ENCODE measurements at regions not wholly inside any gene's neighbourhood (a gene's known extent, or its start where the extent isn't known, plus 50 kb on each side); places are given as distances from the start of the nearest gene placed in this dataset.

DNA sequence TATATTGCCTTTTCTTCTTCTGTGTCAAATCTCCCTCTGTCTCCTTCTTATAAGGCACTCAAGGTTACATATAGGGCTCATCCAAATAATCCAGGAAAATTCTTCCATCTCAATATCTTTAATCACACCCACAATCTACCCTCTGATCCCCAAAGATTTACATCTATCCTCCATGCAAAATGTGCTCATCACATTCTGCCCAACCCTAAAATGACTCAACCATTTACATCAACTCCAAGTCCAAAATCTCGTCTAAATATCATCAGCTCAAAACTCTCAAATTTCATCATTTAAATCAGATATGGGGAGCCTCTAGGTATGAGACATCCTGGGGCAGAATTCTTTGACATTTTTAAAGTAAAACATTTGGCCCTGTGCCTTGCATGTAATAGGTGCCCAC lies 1349.8 kb downstream of the SUCLG1 start:
- no peak for DNase-seq
- Histone ChIP-seq H3K4me2 (ENCODE audit: low read depth, low read length) (no peak overlapping the region), H3K79me2 (ENCODE audit: low read length) (no peaks in the 10 kb centered on the region)

DNA sequence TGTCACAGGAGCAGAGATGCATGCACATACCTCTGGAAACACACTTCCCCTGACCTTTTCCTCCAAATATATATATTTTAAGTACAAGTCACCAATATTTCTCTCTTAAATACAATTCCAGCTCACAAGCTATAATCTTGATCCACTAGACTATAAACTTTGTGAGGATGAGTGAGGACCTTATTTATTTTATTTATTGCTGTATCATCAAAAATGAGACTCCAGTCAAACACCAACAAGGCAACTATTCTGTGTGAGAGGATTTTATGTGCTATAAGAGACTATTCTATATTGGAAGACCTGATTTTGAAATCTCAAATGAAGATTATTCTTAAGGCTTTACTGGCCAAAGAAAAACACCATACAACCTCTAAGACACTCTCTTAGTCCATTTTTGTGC lies 1352.2 kb downstream of the SUCLG1 start:
- Histone ChIP-seq H3K4me2 (ENCODE audit: low read depth, low read length) (no peak overlapping the region), H3K9me2 (replicated peaks; ENCODE audit: insufficient read depth, low read length) (no peaks in the 10 kb centered on the region), H3K27ac (ENCODE audit: low read length) (no peak overlapping the region), H3K9me3 (replicated peaks; ENCODE audit: insufficient read depth, low read length) (no peaks in the 10 kb centered on the region), H2AFZ (ENCODE audit: low read length) (no peak overlapping the region), H3F3A (ENCODE audit: insufficient read depth, low read length) (no peaks in the 10 kb centered on the region), H3K4me3 (ENCODE audit: low read length) (no peak overlapping the region), H3K4me1 (ENCODE audit: low read length) (no peaks in the 10 kb centered on the region), H3K79me2 (ENCODE audit: low read length) (no peaks in the 10 kb centered on the region), H4K20me1 (ENCODE audit: insufficient read depth, low read length) (no peaks in the 10 kb centered on the region), H3K9ac (ENCODE audit: low read length) (no peak overlapping the region), H3K36me3 (replicated peaks; ENCODE audit: insufficient read depth, low read length) (no peaks in the 10 kb centered on the region), H3K27me3 (replicated peaks; ENCODE audit: insufficient read depth, low read length) (no peaks in the 10 kb centered on the region)
- TF ChIP-seq EZH2 (optimal IDR thresholded peaks at IDR 0.05; ENCODE audit: low read depth, low read length) (no peak), EZH2phosphoT487 (IDR thresholded peaks at IDR 0.05; ENCODE audit: low read length) (no peak)
- TF ChIP-seq, protein P1, sequence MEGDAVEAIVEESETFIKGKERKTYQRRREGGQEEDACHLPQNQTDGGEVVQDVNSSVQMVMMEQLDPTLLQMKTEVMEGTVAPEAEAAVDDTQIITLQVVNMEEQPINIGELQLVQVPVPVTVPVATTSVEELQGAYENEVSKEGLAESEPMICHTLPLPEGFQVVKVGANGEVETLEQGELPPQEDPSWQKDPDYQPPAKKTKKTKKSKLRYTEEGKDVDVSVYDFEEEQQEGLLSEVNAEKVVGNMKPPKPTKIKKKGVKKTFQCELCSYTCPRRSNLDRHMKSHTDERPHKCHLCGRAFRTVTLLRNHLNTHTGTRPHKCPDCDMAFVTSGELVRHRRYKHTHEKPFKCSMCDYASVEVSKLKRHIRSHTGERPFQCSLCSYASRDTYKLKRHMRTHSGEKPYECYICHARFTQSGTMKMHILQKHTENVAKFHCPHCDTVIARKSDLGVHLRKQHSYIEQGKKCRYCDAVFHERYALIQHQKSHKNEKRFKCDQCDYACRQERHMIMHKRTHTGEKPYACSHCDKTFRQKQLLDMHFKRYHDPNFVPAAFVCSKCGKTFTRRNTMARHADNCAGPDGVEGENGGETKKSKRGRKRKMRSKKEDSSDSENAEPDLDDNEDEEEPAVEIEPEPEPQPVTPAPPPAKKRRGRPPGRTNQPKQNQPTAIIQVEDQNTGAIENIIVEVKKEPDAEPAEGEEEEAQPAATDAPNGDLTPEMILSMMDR (IDR thresholded peaks at IDR 0.05; ENCODE audit: low read length), result no peak
- DNase-seq, result no peak

More for the DNA sequence above, 1349.8 kb downstream of the SUCLG1 start:
- no peak for TF ChIP-seq EZH2phosphoT487 (IDR thresholded peaks at IDR 0.05; ENCODE audit: low read length)
- TF ChIP-seq EZH2 (optimal IDR thresholded peaks at IDR 0.05; ENCODE audit: low read depth, low read length), result no peak
- TF ChIP-seq, protein P1 (IDR thresholded peaks at IDR 0.05; ENCODE audit: low read length), result no peak
- no peaks in the 10 kb centered on the region for H3K27me3 ChIP-seq (replicated peaks; ENCODE audit: insufficient read depth, low read length)
- no peak overlapping the region for H2AFZ ChIP-seq (ENCODE audit: low read length)
- no peaks in the 10 kb centered on the region for H3K9me3 ChIP-seq (replicated peaks; ENCODE audit: insufficient read depth, low read length)
- no peak overlapping the region for H3K27ac ChIP-seq (ENCODE audit: low read length)
- no peaks in the 10 kb centered on the region for H4K20me1 ChIP-seq (ENCODE audit: insufficient read depth, low read length)
- H3K9me2 ChIP-seq (replicated peaks; ENCODE audit: insufficient read depth, low read length), result no peaks in the 10 kb centered on the region
- H3K4me3 ChIP-seq (ENCODE audit: low read length), result no peak overlapping the region
- no peaks in the 10 kb centered on the region for H3K36me3 ChIP-seq (replicated peaks; ENCODE audit: insufficient read depth, low read length)
- H3K9ac ChIP-seq (ENCODE audit: low read length), result no peak overlapping the region
- H3K4me1 ChIP-seq (ENCODE audit: low read length), result no peaks in the 10 kb centered on the region
- no peaks in the 10 kb centered on the region for H3F3A ChIP-seq (ENCODE audit: insufficient read depth, low read length)

- no peaks in the 10 kb centered on the region for H3K9me3 ChIP-seq (replicated peaks; ENCODE audit: insufficient read depth, low read length)
- H3K79me2 ChIP-seq (ENCODE audit: low read length), result no peaks in the 10 kb centered on the region
- DNase-seq, result no peak
- H3K4me1 ChIP-seq (ENCODE audit: low read length), result no peaks in the 10 kb centered on the region
- H3K4me3 ChIP-seq (ENCODE audit: low read length), result no peak overlapping the region
- H3K9me2 ChIP-seq (replicated peaks; ENCODE audit: insufficient read depth, low read length), result no peaks in the 10 kb centered on the region
- no peaks in the 10 kb centered on the region for H3F3A ChIP-seq (ENCODE audit: insufficient read depth, low read length)
- TF ChIP-seq EZH2 (optimal IDR thresholded peaks at IDR 0.05; ENCODE audit: low read depth, low read length), result no peak
- TF ChIP-seq EZH2phosphoT487 (IDR thresholded peaks at IDR 0.05; ENCODE audit: low read length), result no peak
- TF ChIP-seq, protein P1 (IDR thresholded peaks at IDR 0.05; ENCODE audit: low read length), result no peak
- H3K27me3 ChIP-seq (replicated peaks; ENCODE audit: insufficient read depth, low read length), result no peaks in the 10 kb centered on the region
- H3K36me3 ChIP-seq (replicated peaks; ENCODE audit: insufficient read depth, low read length), result no peaks in the 10 kb centered on the region
- H3K4me2 ChIP-seq (ENCODE audit: low read depth, low read length), result no peak overlapping the region
- H3K27ac ChIP-seq (ENCODE audit: low read length), result no peak overlapping the region
- H2AFZ ChIP-seq (ENCODE audit: low read length), result no peak overlapping the region
- H3K9ac ChIP-seq (ENCODE audit: low read length), result no peak overlapping the region
- H4K20me1 ChIP-seq (ENCODE audit: insufficient read depth, low read length), result no peaks in the 10 kb centered on the region
Observed at GRCh38 chr2:83104202-83104601, 1354.9 kb downstream of the SUCLG1 start.
